Fibroblast of lung (primary cell): ENCODE measurements at regions not wholly inside any gene's neighbourhood (a gene's known extent, or its start where the extent isn't known, plus 50 kb on each side); places are given as distances from the start of the nearest gene placed in this dataset.

ENCODE experiments used
- DNase-seq, 2 donors: peaks; one replicate each; pipeline versions ENCODE4 v3.0.0 to v3.0.0-alpha.2; 2010; ENCODE audit warnings: low read depth in 2 of 2
- H2AFZ ChIP-seq: 2 replicates; pipeline ENCODE4 v1.5.1; 2012; ENCODE audit warnings: low read length, control low read depth, inconsistent platforms
- H3K27ac ChIP-seq: 2 replicates; pipeline ENCODE4 v1.5.1; 2011; ENCODE audit warnings: low read length, control low read depth; ENCODE audit not compliant: insufficient read depth
- H3K27me3 ChIP-seq: 2 replicates; pipeline ENCODE4 v1.5.1; 2011; ENCODE audit warnings: mild to moderate bottlenecking, low read length; ENCODE audit not compliant: control insufficient read depth, insufficient read depth
- H3K36me3 ChIP-seq: 2 replicates; pipeline ENCODE4 v1.5.1; 2011; ENCODE audit warnings: low read length; ENCODE audit not compliant: control insufficient read depth, insufficient read depth
- H3K4me1 ChIP-seq: 2 replicates; pipeline ENCODE4 v1.5.1; 2011; ENCODE audit warnings: low read length; ENCODE audit not compliant: control insufficient read depth, insufficient read depth; ENCODE audit errors: extremely low read depth
- H3K4me2 ChIP-seq: 2 replicates; pipeline ENCODE4 v1.5.1; 2011; ENCODE audit warnings: low read length, control low read depth; ENCODE audit not compliant: insufficient read depth; ENCODE audit errors: extremely low read depth
- H3K4me3 ChIP-seq, 4 experiments: fragments of 200-600 bp in 1 of 4; sonication (generic) in 1 of 4; replicated peaks in 1 of 4; 2 replicates each; pipeline ENCODE4 v1.5.1; 2011 to 2016; ENCODE audit warnings: low read length in 4 of 4, low read depth in 3 of 4, mild to moderate bottlenecking in 3 of 4, control low read depth in 2 of 4, inconsistent platforms in 1 of 4, mixed read lengths in 1 of 4; ENCODE audit not compliant: insufficient read depth in 1 of 4; ENCODE audit errors: control extremely low read depth in 1 of 4
- H3K79me2 ChIP-seq: 2 replicates; pipeline ENCODE4 v1.5.1; 2012; ENCODE audit warnings: mild to moderate bottlenecking, low read length, inconsistent platforms; ENCODE audit not compliant: control insufficient read depth, insufficient read depth
- H3K9ac ChIP-seq: 2 replicates; pipeline ENCODE4 v1.5.1; 2011; ENCODE audit warnings: mild to moderate bottlenecking, low read length, control low read depth; ENCODE audit not compliant: insufficient read depth
- H3K9me3 ChIP-seq: 2 replicates; pipeline ENCODE4 v1.5.1; 2012; ENCODE audit warnings: low read depth, low read length; ENCODE audit not compliant: control insufficient read depth, insufficient read depth
- H4K20me1 ChIP-seq: 2 replicates; pipeline ENCODE4 v1.5.1; 2011; ENCODE audit warnings: low read length; ENCODE audit not compliant: control insufficient read depth, insufficient read depth; ENCODE audit errors: extremely low read depth
- CTCF ChIP-seq, 2 donors: IDR thresholded peaks in 1 of 2; conservative IDR thresholded peaks in 1 of 2; 1 replicate in 1 of 2; 2 replicates in 1 of 2; pipeline ENCODE4 v1.5.1; 2011 to 2012; ENCODE audit warnings: low read length in 2 of 2, control low read depth in 1 of 2, inconsistent platforms in 1 of 2, low read depth in 1 of 2, mild to moderate bottlenecking in 1 of 2
- EZH2 ChIP-seq: IDR thresholded peaks from 2 replicates; pipeline ENCODE4 v1.5.1; 2012; ENCODE audit warnings: low read length, control low read depth, mild to moderate bottlenecking; ENCODE audit errors: missing control alignments

GRCh38 chr12:39040275-39040674 is 134.9 kb upstream of the CPNE8 start:
- Histone ChIP-seq H3K27me3 (no peaks in the 10 kb centered on the region), H3K4me2 (no peak overlapping the region), H3K9me3 (no peaks in the 10 kb centered on the region), H3K9ac (no peak overlapping the region), H3K79me2 (no peaks in the 10 kb centered on the region), H3K27ac (no peak overlapping the region), H3K4me3 (no peak overlapping the region), H4K20me1 (no peaks in the 10 kb centered on the region), H3K4me1 (no peaks in the 10 kb centered on the region), H2AFZ (no peak overlapping the region), H3K36me3 (no peaks in the 10 kb centered on the region)
- TF ChIP-seq EZH2 = no peak
- no peak for TF ChIP-seq CTCF (conservative IDR thresholded peaks at IDR 0.05 in 1 of 2, IDR thresholded peaks at IDR 0.05 in 1 of 2; ENCODE audit: low read depth in 1 of 2, low read length in 2 of 2)
- DNase-seq = no peak

GRCh38 chr12:39037115-39037514 is 131.7 kb upstream of the CPNE8 start:
- H2AFZ ChIP-seq = no peak overlapping the region
- no peak for DNase-seq
- no peaks in the 10 kb centered on the region for H3K4me1 ChIP-seq
- no peaks in the 10 kb centered on the region for H3K36me3 ChIP-seq
- no peak overlapping the region for H3K4me3 ChIP-seq
- H3K79me2 ChIP-seq = no peaks in the 10 kb centered on the region
- no peaks in the 10 kb centered on the region for H4K20me1 ChIP-seq
- H3K27ac ChIP-seq = no peak overlapping the region
- H3K4me2 ChIP-seq = no peak overlapping the region
- no peaks in the 10 kb centered on the region for H3K27me3 ChIP-seq
- H3K9me3 ChIP-seq = no peaks in the 10 kb centered on the region
- no peak for TF ChIP-seq EZH2
- no peak for TF ChIP-seq CTCF (conservative IDR thresholded peaks at IDR 0.05 in 1 of 2, IDR thresholded peaks at IDR 0.05 in 1 of 2; ENCODE audit: low read depth in 1 of 2, low read length in 2 of 2)
- no peak overlapping the region for H3K9ac ChIP-seq

- no peaks in the 10 kb centered on the region for H3K79me2 ChIP-seq
- no peaks in the 10 kb centered on the region for H3K27me3 ChIP-seq
- H3K36me3 ChIP-seq = no peaks in the 10 kb centered on the region
- no peaks in the 10 kb centered on the region for H3K9me3 ChIP-seq
- no peak overlapping the region for H3K4me2 ChIP-seq
- H4K20me1 ChIP-seq = no peaks in the 10 kb centered on the region
- no peak for TF ChIP-seq EZH2
- TF ChIP-seq CTCF (conservative IDR thresholded peaks at IDR 0.05 in 1 of 2, IDR thresholded peaks at IDR 0.05 in 1 of 2; ENCODE audit: low read depth in 1 of 2, low read length in 2 of 2) = no peak
- no peak overlapping the region for H3K4me3 ChIP-seq
- no peak overlapping the region for H3K27ac ChIP-seq
- H2AFZ ChIP-seq = no peak overlapping the region
- H3K4me1 ChIP-seq = no peaks in the 10 kb centered on the region
- DNase-seq = no peak
- H3K9ac ChIP-seq = no peak overlapping the region
Observed at GRCh38 chr12:39036105-39036504, 130.7 kb upstream of the CPNE8 start.
